HEK293 (cell line): ENCODE measurements at regions not wholly inside any gene's neighbourhood (a gene's known extent, or its start where the extent isn't known, plus 50 kb on each side); places are given as distances from the start of the nearest gene placed in this dataset.

Experiments used
- HOXA7 ChIP-seq: sonication (generic); formaldehyde crosslinking; IDR thresholded peaks from 2 replicates; pipeline ENCODE4 v1.8.1; 2022; ENCODE audit warnings: missing genetic modification reagents, borderline replicate concordance
- TF ChIP-seq, protein P1 (sequence below): fragments of 450-650 bp; formaldehyde crosslinking; IDR thresholded peaks from 2 replicates; pipeline ENCODE4 v1.5.1; 2016; ENCODE audit warnings: missing biosample characterization, missing genetic modification characterization
- TF ChIP-seq, protein P2 (sequence below): fragments of 450-650 bp; IDR thresholded peaks from 2 replicates; pipeline ENCODE4 v1.5.1; 2018; ENCODE audit warnings: missing biosample characterization, mild to moderate bottlenecking, missing genetic modification characterization
- TF ChIP-seq, protein P3 (sequence below): fragments of 450-650 bp; formaldehyde crosslinking; IDR thresholded peaks from 2 replicates; pipeline ENCODE4 v1.5.1; 2016; ENCODE audit warnings: missing biosample characterization, missing genetic modification characterization

DNA sequence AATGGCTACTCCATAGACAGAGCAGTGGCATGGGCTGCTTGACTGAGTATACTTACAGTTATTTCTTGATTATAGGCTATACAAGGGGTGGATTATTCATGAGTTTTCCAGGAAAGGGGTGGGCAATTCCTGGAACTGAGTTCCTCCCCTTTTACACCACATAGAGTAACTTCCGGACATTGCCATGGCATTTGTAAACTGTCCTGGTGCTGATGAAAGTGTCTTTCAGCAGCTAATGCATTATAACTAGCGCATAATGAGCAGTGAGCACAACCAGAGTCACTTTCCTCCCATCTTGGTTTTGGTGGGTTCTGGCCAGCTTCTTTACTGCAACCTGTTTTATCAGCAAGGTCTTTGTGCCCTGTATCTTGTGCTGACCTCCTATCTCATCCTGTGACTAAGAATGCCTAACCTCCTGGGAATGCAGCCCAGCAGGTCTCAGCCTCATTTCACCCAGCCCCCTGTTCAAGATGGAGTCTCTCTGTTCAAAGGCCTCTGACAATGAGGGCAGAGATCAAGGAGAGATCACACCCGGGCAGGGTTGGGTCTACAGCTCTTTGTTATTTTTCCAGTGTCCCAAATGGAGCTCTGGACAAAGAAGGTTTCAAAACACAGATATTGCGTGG, 468.4 kb upstream of the PRKX start:
- TF ChIP-seq, protein P1, sequence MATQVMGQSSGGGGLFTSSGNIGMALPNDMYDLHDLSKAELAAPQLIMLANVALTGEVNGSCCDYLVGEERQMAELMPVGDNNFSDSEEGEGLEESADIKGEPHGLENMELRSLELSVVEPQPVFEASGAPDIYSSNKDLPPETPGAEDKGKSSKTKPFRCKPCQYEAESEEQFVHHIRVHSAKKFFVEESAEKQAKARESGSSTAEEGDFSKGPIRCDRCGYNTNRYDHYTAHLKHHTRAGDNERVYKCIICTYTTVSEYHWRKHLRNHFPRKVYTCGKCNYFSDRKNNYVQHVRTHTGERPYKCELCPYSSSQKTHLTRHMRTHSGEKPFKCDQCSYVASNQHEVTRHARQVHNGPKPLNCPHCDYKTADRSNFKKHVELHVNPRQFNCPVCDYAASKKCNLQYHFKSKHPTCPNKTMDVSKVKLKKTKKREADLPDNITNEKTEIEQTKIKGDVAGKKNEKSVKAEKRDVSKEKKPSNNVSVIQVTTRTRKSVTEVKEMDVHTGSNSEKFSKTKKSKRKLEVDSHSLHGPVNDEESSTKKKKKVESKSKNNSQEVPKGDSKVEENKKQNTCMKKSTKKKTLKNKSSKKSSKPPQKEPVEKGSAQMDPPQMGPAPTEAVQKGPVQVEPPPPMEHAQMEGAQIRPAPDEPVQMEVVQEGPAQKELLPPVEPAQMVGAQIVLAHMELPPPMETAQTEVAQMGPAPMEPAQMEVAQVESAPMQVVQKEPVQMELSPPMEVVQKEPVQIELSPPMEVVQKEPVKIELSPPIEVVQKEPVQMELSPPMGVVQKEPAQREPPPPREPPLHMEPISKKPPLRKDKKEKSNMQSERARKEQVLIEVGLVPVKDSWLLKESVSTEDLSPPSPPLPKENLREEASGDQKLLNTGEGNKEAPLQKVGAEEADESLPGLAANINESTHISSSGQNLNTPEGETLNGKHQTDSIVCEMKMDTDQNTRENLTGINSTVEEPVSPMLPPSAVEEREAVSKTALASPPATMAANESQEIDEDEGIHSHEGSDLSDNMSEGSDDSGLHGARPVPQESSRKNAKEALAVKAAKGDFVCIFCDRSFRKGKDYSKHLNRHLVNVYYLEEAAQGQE (tag by site-specific recombination) = no peak
- TF ChIP-seq, protein P2, sequence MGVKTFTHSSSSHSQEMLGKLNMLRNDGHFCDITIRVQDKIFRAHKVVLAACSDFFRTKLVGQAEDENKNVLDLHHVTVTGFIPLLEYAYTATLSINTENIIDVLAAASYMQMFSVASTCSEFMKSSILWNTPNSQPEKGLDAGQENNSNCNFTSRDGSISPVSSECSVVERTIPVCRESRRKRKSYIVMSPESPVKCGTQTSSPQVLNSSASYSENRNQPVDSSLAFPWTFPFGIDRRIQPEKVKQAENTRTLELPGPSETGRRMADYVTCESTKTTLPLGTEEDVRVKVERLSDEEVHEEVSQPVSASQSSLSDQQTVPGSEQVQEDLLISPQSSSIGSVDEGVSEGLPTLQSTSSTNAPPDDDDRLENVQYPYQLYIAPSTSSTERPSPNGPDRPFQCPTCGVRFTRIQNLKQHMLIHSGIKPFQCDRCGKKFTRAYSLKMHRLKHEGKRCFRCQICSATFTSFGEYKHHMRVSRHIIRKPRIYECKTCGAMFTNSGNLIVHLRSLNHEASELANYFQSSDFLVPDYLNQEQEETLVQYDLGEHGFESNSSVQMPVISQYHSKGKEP (tag by site-specific recombination) = no peak
- TF ChIP-seq, protein P3, sequence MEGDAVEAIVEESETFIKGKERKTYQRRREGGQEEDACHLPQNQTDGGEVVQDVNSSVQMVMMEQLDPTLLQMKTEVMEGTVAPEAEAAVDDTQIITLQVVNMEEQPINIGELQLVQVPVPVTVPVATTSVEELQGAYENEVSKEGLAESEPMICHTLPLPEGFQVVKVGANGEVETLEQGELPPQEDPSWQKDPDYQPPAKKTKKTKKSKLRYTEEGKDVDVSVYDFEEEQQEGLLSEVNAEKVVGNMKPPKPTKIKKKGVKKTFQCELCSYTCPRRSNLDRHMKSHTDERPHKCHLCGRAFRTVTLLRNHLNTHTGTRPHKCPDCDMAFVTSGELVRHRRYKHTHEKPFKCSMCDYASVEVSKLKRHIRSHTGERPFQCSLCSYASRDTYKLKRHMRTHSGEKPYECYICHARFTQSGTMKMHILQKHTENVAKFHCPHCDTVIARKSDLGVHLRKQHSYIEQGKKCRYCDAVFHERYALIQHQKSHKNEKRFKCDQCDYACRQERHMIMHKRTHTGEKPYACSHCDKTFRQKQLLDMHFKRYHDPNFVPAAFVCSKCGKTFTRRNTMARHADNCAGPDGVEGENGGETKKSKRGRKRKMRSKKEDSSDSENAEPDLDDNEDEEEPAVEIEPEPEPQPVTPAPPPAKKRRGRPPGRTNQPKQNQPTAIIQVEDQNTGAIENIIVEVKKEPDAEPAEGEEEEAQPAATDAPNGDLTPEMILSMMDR = no peak
- TF ChIP-seq HOXA7 (CRISPR knock-in tag) = no peak
